ENCODE measurements at regions not wholly inside any gene's neighbourhood (a gene's known extent, or its start where the extent isn't known, plus 50 kb on each side); places are given as distances from the start of the nearest gene placed in this dataset.

- no peak for TF ChIP-seq ZNF462 (CRISPR knock-in tag; IDR thresholded peaks at IDR 0.05)
- TF ChIP-seq, protein P1, sequence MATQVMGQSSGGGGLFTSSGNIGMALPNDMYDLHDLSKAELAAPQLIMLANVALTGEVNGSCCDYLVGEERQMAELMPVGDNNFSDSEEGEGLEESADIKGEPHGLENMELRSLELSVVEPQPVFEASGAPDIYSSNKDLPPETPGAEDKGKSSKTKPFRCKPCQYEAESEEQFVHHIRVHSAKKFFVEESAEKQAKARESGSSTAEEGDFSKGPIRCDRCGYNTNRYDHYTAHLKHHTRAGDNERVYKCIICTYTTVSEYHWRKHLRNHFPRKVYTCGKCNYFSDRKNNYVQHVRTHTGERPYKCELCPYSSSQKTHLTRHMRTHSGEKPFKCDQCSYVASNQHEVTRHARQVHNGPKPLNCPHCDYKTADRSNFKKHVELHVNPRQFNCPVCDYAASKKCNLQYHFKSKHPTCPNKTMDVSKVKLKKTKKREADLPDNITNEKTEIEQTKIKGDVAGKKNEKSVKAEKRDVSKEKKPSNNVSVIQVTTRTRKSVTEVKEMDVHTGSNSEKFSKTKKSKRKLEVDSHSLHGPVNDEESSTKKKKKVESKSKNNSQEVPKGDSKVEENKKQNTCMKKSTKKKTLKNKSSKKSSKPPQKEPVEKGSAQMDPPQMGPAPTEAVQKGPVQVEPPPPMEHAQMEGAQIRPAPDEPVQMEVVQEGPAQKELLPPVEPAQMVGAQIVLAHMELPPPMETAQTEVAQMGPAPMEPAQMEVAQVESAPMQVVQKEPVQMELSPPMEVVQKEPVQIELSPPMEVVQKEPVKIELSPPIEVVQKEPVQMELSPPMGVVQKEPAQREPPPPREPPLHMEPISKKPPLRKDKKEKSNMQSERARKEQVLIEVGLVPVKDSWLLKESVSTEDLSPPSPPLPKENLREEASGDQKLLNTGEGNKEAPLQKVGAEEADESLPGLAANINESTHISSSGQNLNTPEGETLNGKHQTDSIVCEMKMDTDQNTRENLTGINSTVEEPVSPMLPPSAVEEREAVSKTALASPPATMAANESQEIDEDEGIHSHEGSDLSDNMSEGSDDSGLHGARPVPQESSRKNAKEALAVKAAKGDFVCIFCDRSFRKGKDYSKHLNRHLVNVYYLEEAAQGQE (IDR thresholded peaks at IDR 0.05; ENCODE audit: unreplicated experiment), result no peak
- TF ChIP-seq ETS1 (IDR thresholded peaks at IDR 0.05), result no peak
- TF ChIP-seq POLR2AphosphoS5 (IDR thresholded peaks at IDR 0.05; ENCODE audit: low read depth), result no peak
- no peak for TF ChIP-seq ZNF114 (CRISPR knock-in tag; IDR thresholded peaks at IDR 0.05)
- TF ChIP-seq EZH2phosphoT487 (IDR thresholded peaks at IDR 0.05; ENCODE audit: unreplicated experiment), result no peak
- TF ChIP-seq EZH2 (IDR thresholded peaks at IDR 0.05; ENCODE audit: low read depth, unreplicated experiment), result no peak
- TF ChIP-seq CREB1 (CRISPR knock-in tag; IDR thresholded peaks at IDR 0.05; ENCODE audit: low read depth), result no peak
- TF ChIP-seq, protein P2, sequence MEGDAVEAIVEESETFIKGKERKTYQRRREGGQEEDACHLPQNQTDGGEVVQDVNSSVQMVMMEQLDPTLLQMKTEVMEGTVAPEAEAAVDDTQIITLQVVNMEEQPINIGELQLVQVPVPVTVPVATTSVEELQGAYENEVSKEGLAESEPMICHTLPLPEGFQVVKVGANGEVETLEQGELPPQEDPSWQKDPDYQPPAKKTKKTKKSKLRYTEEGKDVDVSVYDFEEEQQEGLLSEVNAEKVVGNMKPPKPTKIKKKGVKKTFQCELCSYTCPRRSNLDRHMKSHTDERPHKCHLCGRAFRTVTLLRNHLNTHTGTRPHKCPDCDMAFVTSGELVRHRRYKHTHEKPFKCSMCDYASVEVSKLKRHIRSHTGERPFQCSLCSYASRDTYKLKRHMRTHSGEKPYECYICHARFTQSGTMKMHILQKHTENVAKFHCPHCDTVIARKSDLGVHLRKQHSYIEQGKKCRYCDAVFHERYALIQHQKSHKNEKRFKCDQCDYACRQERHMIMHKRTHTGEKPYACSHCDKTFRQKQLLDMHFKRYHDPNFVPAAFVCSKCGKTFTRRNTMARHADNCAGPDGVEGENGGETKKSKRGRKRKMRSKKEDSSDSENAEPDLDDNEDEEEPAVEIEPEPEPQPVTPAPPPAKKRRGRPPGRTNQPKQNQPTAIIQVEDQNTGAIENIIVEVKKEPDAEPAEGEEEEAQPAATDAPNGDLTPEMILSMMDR (conservative IDR thresholded peaks at IDR 0.05; ENCODE audit: low read depth in 2 of 2), result no peak
- no peak for TF ChIP-seq NANOG (IDR thresholded peaks at IDR 0.05; ENCODE audit: borderline replicate concordance)
Measured at GRCh38 chr10:108765794-108766193, 1157.5 kb downstream of the XPNPEP1 start (continued).

All from GM23338 (cell line).